ENCODE measurements at regions not wholly inside any gene's neighbourhood (a gene's known extent, or its start where the extent isn't known, plus 50 kb on each side); places are given as distances from the start of the nearest gene placed in this dataset.

GRCh38 chr11:80627364-80627763, 1186.5 kb upstream of the TENM4 start:
- Histone ChIP-seq H3K79me2 (ENCODE audit: control insufficient read depth, insufficient read depth, low read length) (no peaks in the 10 kb centered on the region), H2AFZ (ENCODE audit: low read depth, low read length) (no peak overlapping the region), H3K9me1 (replicated peaks; ENCODE audit: control insufficient read depth, extremely low read depth, insufficient read depth, low read length) (no peaks in the 10 kb centered on the region), H3K4me3 (replicated peaks in 1 of 3; ENCODE audit: insufficient read depth in 1 of 3, low read depth in 1 of 3, low read length in 3 of 3) (no peak overlapping the region), H4K20me1 (replicated peaks; ENCODE audit: control insufficient read depth, extremely low read depth, insufficient read depth, low read length) (no peaks in the 10 kb centered on the region), H3K9ac (replicated peaks; ENCODE audit: extremely low read depth, insufficient read depth, low read length) (no peak overlapping the region), H3K4me1 (ENCODE audit: control insufficient read depth, extremely low read depth, insufficient read depth, low read length) (no peaks in the 10 kb centered on the region), H3K4me2 (ENCODE audit: insufficient read depth, low read length) (no peak overlapping the region), H3K9me3 (replicated peaks; ENCODE audit: control insufficient read depth, insufficient read depth, low read length) (no peaks in the 10 kb centered on the region), H3K27me3 (ENCODE audit: control insufficient read depth in 2 of 2, insufficient read depth in 2 of 2, low read length in 2 of 2) (no peaks in the 10 kb centered on the region), H3K36me3 (ENCODE audit: control insufficient read depth in 2 of 2, extremely low read depth in 1 of 2, insufficient read depth in 2 of 2, low read length in 2 of 2) (no peaks in the 10 kb centered on the region), H3K27ac (ENCODE audit: insufficient read depth, low read depth, low read length) (no peak overlapping the region)
- ChIA-PET CTCF (no interaction called here), POLR2A (no interaction called here)
- no peak for FAIRE-seq
- no TSS peak for BruUV-seq (replicated peaks)
- dilution Hi-C loops (cut with MboI; ENCODE audit: extremely low pct_ligation_motif_present, low sequenced_read_pairs) = no loop called here
- TF ChIP-seq GATA2 (IDR thresholded peaks at IDR 0.05; ENCODE audit: insufficient read depth, insufficient read length, low read depth, low read length) = no peak
- no peak for TF ChIP-seq POLR2AphosphoS5 (IDR thresholded peaks at IDR 0.05; ENCODE audit: insufficient read depth, low read depth, low read length)
- TF ChIP-seq MAX (IDR thresholded peaks at IDR 0.05; ENCODE audit: insufficient read depth, insufficient read length) = no peak
- no peak for TF ChIP-seq FOS (IDR thresholded peaks at IDR 0.05; ENCODE audit: borderline replicate concordance, insufficient read depth, low read length)
- TF ChIP-seq MYC (IDR thresholded peaks at IDR 0.05; ENCODE audit: low read depth, low read length) = no peak
- TF ChIP-seq EZH2 (IDR thresholded peaks at IDR 0.05; ENCODE audit: borderline replicate concordance, low read depth, low read length, severe bottlenecking) = no peak
- TF ChIP-seq, protein P1, sequence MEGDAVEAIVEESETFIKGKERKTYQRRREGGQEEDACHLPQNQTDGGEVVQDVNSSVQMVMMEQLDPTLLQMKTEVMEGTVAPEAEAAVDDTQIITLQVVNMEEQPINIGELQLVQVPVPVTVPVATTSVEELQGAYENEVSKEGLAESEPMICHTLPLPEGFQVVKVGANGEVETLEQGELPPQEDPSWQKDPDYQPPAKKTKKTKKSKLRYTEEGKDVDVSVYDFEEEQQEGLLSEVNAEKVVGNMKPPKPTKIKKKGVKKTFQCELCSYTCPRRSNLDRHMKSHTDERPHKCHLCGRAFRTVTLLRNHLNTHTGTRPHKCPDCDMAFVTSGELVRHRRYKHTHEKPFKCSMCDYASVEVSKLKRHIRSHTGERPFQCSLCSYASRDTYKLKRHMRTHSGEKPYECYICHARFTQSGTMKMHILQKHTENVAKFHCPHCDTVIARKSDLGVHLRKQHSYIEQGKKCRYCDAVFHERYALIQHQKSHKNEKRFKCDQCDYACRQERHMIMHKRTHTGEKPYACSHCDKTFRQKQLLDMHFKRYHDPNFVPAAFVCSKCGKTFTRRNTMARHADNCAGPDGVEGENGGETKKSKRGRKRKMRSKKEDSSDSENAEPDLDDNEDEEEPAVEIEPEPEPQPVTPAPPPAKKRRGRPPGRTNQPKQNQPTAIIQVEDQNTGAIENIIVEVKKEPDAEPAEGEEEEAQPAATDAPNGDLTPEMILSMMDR (IDR thresholded peaks at IDR 0.05; ENCODE audit: extremely low read depth in 1 of 2, insufficient read depth in 1 of 2, low read depth in 1 of 2, low read length in 2 of 2) = no peak
- no peak for TF ChIP-seq POLR2A (IDR thresholded peaks at IDR 0.05; ENCODE audit: low read depth, low read length)
- TF ChIP-seq JUN (IDR thresholded peaks at IDR 0.05; ENCODE audit: borderline replicate concordance, insufficient read depth, insufficient read length, low read depth) = no peak
- no peak for DNase-seq (ENCODE audit: low read depth, low spot score)
- intact Hi-C loops (cut with micrococcal nuclease) = no loop called here
